CD4-positive, alpha-beta T cell treated with Interleukin-6 for 4 hours (primary cell): ENCODE measurements at regions not wholly inside any gene's neighbourhood (a gene's known extent, or its start where the extent isn't known, plus 50 kb on each side); places are given as distances from the start of the nearest gene placed in this dataset.
A peak's percentile ranks its signal among the peaks of the same experiment; 100 is the strongest.

Source experiments
- DNase-seq: peaks from one replicate; pipeline ENCODE4 v3.0.0-alpha.2; 2020; ENCODE audit warnings: mixed read lengths

DNA sequence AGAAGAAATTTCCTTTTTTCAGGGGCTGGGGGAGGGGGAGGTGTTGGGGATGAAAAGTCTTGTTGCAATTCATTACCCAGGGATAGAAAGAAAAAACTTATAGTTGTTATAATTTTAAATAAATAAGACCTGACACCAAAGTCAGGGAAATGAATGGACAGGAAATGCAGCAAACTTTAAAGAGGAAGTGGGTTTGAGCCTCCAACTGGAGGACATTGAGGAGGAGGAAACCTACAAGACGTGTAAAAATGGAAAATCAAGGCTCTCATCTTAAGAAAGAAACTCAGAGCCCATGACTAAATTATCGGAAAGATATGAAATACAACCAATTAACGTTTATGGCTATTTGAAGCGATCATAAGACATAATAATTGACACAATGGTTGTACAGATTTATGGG is 54.4 kb downstream of the NIBAN1 start:
- no peak for DNase-seq

DNA sequence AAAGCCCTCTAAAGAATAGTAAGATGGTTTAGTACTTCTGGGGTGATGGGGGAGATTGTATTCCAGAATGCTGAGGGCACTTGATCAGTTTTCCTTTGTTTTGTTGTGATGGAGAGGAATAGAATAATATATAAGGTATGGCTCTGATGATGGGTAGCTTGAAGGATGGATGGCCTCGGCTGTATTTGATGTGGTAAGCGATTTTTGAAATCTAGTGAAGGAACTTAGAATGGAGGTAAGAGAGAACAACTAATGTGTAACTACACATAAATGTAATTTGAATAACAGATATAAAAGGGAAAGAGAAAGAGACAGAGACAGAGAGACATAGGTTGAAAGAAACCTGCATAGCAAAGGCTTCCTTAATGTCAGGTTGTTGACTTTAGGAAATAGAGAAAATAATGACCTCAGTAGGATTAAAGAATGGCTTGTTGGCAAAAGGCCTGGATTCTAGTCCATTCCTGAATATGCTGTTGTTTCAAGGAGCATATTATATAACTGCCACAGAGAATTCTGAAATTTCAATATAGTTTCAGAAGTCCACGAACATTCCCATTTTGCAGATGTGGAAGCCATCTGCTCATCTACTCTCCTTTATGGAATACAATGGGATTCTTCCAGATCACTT is 58.7 kb downstream of the NIBAN1 start:
- DNase-seq = no peak

DNA sequence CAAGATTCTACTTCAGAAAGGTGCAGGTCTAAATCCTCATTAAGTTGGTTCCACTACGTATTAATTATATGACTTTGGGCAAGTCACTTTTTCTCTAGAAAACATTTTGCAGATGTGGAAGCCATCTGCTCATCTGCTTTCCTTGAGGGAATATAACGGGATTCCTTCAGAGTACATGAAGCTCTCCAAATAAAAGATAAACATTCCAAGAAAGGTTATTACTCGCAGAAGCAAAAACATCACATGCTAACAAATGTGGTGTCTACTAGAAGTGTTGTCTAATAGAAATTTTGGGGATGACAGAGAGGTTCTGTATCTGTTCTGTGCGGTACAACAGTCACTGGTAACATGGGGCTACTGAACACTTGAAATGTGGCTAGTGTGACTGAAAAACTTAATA is 60.2 kb downstream of the NIBAN1 start:
- DNase-seq = no peak

DNA sequence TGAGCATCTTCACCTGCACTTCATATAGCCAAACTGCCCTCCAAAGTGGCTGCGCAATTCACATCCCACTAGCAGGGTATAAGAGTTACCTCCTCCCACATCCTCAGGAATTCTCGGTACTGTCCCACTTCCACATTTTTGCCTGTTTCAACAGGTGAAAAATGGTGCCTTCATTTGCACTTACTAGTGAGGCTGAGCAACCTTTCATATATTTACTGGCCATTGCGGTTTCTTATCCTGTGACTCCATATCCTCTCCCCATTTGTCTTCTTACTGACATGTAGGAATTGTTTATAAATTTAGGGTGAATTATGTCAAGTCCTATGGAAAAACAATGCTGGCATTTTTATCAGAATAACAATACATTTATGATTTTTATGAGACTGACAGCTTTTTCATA is 61.9 kb downstream of the NIBAN1 start:
- DNase-seq = no peak

DNA sequence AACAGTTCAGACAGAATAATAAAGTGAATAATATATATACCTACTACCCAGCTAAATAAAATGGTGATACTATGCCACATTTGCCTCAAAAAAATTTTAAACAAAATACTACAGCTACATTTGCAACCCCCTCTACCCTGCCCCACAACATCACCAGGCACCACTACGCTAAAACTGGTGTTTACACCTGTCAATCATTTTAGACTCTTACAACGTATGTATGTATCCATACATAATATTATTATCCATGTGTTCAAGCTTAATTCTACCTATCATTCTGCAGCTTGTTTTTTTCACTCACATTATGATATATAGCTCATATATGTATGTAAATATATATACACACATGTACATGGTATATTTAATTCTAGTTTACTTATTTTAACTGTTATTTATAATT is 62.5 kb downstream of the NIBAN1 start:
- no peak for DNase-seq

DNA sequence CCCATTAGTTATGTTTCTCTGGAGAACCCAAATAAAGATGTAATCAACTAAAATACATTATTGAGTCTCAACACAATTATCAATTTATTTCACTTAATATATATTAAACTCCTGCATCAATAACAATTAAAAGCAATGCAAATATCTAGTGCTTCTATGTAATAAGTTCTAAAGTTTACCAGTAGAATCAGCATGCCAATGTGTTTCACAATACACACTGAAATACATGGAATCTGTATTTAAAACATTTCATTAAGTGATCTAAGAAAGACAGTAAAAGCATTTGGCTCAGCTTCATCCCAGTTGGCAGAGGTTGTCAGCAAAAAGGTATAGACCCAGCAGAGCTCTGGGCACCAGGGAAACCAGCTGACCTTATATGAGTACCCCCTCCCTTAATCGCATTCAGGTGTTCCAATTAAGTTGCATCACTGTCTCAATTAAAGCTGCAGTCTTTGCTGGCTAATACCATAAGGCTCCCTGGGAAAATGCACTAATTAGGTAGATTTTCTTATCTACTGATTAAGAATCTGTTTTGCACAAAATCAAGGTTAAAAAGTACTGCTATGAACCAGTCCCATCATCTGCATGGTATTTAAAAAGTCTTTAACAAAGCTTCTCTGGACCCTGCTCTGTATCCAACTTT is 63.1 kb downstream of the NIBAN1 start:
- no peak for DNase-seq

DNA sequence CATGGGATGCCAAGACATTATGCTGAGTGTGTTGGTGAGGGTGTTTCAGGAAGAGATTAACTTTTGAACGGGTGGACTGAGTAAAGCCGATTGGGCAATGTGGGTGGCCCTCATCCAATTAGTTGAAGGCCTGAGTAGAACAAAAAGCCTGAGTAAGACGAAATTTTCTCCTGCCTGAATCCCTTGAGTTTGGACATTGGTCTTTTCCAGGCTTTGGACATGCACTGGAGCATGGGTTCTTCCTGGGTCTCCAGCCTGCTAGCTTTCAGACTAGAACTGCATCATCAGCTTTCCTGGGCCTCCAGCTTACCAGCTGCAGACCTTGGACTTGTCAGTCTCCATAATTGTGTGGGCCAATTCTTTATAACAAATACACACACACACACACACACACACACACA is 63.6 kb downstream of the NIBAN1 start:
- no peak for DNase-seq

DNA sequence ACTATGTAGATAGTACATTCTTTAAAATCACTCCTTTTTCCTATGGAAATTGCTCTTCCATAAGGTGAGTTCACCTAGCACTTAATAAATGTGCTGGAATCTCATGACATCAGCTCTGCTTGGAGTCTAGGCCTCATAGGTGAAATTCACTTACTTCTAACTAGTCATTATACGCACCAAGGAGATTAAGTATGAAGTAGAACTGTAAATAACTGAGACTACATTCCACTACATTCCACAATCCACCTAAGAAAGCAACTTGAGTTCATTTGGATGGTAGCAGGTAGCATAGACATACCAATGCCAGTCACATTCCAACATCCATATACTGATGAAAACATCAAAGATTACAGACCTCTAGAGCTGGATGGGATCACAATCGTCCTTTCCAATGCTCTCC is 64.3 kb downstream of the NIBAN1 start:
- no peak for DNase-seq

DNA sequence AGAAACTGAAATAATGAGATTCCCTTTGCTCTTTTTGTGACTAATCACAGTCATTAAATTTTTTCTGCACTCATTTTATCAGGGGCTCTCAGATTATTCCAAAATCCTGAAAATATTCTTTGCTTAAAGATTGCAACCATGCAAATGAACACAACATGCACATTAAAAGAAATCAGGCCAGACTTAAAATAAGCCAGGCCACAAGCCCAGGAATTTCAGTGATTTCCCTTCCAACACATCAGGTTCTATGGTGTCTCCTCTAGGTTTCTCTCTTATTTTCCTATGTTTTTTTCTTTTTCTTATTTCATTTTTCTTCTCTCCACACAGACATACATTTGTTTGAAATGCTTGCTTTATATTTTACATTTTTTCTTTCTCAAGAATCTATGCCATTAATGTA is 65.3 kb downstream of the NIBAN1 start:
- DNase-seq = no peak

DNA sequence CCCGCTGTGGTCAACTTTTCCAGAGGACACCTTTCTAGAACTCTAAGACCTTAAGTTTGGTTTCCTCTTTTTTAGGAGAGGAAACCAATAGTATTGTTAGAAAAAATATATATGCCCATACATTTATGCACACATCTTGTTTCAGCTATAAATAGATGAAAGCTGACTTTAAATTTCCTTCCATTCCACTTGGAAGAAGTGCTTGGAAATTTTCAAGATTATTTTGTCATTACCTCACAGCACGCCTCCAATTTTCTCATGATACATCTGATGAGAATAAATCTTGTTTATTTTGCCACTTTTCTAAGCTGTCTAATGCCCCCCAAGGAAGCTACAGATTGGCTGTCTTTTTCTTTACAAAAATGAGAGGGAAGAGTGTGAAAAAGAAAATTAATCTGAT is 65.8 kb downstream of the NIBAN1 start:
- DNase-seq = no peak

DNA sequence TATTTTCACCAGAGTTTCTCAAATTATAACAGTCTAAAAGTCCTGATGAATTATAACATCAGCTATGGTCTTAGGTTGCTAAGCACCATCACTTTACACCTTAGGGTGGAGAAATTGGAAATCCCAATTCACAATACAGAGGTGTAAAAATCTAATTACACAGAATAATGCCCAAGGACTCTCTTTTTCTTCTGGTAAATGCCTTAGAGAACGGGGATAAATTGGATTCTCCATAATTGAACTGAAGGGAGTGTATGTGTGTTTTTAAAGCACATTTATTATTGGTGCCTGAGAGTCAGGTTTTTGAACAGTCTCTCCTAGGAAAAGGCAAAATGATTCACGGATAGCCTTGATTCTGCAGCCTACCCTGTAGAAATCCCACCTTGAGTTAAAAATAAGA is 66.8 kb downstream of the NIBAN1 start:
- DNase-seq = no peak

DNA sequence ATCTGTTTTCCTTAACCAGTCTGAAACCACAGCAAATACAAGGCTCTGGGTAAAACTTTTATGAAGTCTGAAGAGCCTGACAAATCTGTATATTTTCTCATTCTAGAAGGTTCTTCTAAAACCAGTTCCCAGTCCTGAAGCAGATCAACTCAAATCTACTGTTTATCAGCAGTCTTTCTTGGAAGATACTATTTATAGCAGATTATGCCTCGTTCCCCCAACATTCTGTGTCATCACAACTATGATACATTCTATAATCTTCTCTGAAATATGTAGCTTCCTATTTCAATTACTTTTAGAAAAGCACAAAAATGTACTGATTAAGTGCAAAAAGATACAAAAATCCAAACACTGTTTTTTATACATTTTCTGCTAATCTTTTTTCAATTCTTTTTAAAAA is 67.5 kb downstream of the NIBAN1 start:
- DNase-seq = no peak

DNA sequence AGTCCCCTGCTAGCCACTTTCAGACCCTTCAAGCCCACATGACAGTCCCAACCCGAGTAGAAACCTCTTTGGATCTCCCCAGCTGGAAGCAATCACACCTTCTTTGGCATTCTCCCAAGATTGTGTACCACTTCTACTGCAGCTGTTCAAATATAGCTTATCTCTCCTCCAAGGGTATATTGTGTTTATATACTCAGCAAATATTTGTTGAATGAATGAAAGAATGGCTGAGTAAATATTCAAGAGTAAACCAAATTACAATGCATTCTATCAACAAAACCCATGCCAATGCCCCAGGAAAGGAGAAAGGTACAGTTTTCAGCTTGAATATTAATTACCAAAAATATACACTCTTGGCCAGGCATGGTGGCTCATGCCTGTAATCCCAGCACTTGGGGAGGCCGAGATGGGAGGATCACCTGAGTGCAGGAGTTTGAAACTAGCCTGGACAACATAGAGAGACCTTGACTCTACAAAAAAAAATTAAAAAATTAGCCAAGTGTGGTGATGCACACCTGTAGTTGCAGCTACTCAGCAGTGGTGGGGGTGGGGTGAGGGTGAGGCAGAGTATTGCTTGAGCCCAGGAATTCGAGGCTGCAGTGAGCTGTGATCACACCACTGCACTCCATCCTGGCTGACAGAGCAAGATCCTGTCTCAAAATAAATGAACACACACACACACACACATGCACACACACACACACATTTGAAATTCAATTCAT is 68.5 kb downstream of the NIBAN1 start:
- no peak for DNase-seq

DNA sequence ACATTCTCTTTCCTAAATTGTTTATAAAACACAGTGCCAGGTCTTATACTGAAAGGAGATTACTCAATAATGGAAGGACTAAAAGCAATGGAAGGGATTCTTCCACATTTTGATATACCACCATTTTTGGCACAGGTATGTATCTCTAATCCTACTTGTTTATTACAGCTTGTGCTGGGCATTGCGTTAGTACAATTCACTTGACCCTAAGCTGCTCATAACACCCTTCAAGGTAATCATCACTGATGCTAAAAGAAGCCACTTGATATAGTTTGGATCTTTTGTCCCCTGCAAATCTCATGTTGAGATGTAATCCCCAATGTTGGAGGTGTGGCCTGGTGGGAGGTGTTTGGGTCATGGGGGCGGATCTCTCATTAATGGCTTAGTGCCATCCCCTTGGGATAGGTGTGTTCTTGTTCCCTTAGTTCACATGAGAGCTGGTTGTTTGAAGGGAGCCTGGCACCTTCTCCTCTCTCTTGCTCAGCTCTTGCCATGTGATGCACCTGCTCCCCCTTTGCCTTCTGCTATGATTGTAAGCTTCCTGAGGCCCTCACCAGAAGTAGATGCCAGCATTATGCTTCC is 71.1 kb downstream of the NIBAN1 start:
- DNase-seq = no peak

DNA sequence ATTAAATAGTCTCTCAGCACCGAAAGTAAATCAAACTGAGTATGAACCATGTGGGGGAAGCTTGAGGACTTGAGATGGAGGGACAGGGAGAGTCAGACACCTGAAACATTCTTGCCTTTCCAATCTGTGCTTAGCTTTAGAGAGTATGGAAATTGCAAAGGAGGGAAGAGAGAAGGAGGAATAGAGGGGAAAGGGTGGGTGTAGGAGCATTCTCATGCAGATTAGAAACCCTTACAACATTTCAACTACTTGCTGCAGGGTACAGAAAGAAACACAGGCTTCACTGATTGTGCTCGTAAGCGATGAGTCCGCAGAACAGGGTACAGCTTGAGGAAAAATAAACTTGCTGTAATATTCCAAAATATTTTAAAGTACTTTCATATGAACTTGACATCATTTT is 73.8 kb downstream of the NIBAN1 start:
- DNase-seq = no peak

DNA sequence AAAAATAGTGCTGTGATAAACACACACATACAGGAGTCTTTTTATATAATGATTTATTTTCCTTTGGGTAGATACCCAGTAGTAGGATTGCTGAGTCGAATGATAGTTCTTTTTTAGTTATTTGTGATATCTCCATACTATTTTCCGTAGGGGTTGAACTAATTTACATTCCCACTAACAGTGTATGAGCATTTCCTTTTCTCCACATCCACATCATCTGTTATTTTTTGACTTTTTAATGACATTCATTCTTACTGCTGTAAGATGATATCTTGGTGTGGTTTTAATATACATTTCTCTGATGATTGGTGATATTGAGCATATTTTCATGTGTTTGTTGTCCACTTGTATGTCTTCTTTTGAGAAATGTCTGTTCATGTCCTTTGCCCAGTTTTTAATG is 78.3 kb downstream of the NIBAN1 start:
- DNase-seq = no peak

DNA sequence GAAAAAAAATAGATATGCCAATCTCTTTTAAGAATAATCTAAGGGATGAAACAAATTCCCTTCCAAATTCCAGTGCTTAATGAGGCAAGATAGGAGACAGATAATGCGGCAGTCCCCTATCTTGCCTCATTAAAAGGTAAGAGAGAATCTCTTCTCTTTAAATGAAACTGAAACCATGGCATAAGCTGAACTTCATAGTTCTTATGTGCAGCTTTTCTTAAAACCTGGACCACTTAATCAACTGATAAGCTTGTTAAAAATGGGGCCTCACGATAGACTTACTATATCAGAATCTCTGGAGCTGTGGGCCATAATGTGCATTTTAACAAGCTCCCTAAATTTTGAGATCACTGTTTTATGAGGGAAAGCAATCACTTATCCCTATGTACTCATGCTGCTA is 79.2 kb downstream of the NIBAN1 start:
- no peak for DNase-seq

DNA sequence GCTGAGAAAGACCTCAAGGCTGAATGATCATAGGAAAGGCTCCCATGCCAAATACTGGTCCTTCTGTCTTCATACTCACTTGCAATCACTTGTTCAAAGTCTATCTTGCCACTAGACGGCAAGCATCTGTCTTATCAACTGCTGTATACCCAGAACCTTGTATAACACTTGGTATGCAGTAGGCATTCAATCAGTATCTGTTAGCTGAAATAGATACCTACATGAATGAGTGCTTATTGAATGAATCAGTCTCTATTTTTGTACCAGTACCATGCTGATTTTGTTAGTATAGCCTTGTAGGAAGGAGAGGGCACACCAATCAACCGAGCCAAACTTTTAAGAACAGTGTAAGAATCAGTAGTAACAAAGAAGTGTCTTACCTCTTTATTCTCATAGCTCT is 80.6 kb downstream of the NIBAN1 start:
- no peak for DNase-seq

DNA sequence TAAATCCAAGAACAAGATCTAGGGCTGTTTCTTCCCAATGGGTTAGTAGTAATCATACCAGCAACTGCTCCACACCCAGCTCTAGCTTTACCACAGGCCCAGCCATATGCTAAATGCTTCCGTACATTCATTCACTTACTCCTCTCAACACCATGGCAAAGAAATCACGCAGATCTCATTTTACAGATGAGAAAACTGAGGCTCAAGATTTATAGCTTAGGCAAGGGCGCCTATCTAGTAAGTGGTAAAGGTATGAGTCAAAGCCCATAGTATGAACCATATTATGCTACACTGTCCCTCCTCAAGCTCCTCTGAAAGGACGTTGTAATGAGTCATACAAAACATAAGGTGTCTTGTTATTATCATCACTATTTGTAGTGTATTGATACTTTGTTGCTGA is 82.2 kb downstream of the NIBAN1 start:
- DNase-seq = no peak

DNA sequence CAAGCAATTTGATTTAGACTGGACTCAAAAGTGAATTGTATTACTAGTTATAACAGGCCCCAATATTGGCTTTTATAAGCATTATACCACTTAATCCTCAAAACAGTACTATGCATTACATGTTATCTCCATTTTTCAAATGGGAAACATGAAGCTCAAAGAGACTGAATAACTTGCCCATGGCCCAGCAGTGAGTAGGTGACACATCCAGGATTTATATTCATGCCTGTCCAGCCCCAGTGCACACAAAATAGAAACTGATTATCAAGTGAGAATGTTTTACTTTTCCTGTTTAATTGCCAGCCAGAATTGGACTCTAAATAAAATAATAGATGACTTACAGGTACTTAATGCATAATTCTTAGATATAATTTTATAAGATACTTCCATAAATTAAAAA is 82.9 kb downstream of the NIBAN1 start:
- DNase-seq = no peak

DNA sequence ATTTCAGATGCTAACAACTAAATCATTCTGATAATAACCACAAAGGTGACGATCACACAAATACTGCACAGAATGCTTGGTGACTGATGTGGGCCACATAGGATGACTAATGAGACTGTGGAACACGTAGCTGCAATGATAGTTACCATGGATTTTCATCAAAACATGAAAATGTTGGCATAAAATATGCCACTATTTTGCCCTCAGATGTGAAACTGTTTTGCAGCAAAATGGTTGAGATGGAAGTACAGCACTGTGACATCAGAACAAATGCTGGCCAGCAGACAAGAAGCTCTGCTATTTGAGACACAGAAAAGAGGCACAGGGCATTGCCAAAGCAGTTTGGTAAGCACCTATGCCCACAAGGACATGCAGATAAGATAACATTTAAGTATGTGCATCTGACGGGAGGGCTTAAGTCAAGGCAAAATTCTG is 83.8 kb downstream of the NIBAN1 start:
- peak; percentile 42 for DNase-seq

DNA sequence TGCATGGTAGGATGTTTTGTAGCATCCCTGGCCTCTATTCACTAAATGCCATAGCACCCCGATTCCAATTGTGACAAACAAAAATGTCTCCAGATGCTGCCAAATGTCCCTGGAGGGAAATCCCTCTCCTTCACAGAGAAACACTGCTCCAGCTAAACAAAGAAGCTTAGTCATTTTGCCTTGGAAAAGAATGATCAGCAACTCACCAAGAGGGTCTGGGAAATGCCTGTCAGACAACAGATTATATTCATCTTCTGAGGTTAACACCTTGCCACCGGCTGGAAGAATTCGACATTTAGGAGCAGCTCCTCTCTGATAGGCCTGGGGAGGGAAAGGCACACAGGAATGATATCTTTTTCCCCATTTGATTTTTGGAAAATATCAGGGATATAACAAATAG is 84.4 kb downstream of the NIBAN1 start:
- no peak for DNase-seq

DNA sequence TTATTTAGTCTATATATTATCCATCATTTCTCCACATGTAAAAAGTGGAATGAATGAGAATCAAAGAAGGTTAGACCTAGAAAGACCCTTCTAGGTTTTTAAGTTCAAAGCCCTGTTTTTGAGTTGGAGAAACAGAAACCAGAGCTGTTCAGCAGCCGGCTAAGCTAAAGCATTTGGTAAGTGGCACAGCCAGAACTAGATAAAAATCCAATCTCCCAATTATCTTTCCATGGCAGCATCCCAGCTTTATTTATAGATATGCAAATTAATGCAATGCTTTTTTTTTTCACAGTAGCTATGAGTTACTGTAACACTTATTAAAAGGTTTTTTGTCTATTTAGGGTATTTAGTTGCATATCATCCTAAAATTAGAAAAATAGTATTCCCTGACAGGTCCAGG is 85.1 kb downstream of the NIBAN1 start:
- DNase-seq = no peak

DNA sequence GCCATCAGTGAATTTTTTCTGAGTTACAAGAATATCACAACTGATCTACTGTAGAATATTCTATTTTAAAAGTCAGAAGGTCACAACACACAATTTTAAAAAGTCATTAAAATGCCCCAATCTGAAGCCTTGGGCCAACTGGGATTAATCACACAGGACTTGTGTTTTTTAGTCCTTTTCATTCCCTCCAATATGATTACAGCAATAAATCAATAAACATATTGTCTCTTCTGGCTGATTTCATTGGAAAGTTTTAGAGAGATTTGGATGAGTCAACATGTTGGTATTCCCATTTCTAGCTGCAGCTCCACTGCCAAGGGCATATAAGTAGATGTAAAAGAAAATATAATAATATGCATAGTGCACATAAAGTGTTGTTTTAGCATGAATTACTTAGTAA is 85.8 kb downstream of the NIBAN1 start:
- DNase-seq = no peak
